ENCODE measurements at regions not wholly inside any gene's neighbourhood (a gene's known extent, or its start where the extent isn't known, plus 50 kb on each side); places are given as distances from the start of the nearest gene placed in this dataset.

- Histone ChIP-seq H3K56ac (ENCODE audit: insufficient read length, low read depth, low read length) (no peak overlapping the region), H2AK5ac (ENCODE audit: insufficient read length, low read length) (no peak overlapping the region), H2BK12ac (ENCODE audit: insufficient read length, low read depth, low read length) (no peak overlapping the region), H3K23me2 (ENCODE audit: insufficient read length, low read depth, low read length, poor library complexity, severe bottlenecking) (no peaks in the 10 kb centered on the region), H3K23ac (ENCODE audit: insufficient read length, low read depth, low read length) (no peak overlapping the region), H3K14ac (ENCODE audit: insufficient read depth, low read length) (no peak overlapping the region), H3K27me3 (ENCODE audit: insufficient read depth, low read length) (no peaks in the 10 kb centered on the region), H3K18ac (ENCODE audit: insufficient read length, low read depth, low read length) (no peak overlapping the region), H3K9me3 (ENCODE audit: control insufficient read depth, low read depth, low read length) (no peaks in the 10 kb centered on the region), H2BK120ac (ENCODE audit: low read depth, low read length, poor library complexity, severe bottlenecking) (no peak overlapping the region), H3K79me2 (ENCODE audit: insufficient read depth, low read length) (no peaks in the 10 kb centered on the region), H4K8ac (replicated peaks; ENCODE audit: insufficient read length, low read depth, low read length) (no peak overlapping the region), H3K79me1 (ENCODE audit: insufficient read depth, low read depth, low read length, poor library complexity, severe bottlenecking) (no peaks in the 10 kb centered on the region), H2AFZ (ENCODE audit: low read length) (no peak overlapping the region), H3K9ac (ENCODE audit: extremely low read depth, insufficient read length, low read length) (no peak overlapping the region), H3K4me2 (ENCODE audit: insufficient read depth, insufficient read length, low read length) (no peak overlapping the region), H3K27ac (ENCODE audit: insufficient read length, low read depth, low read length) (no peak overlapping the region), H3T11ph (ENCODE audit: low read length) (no peak overlapping the region), H2BK20ac (ENCODE audit: low read depth, low read length, poor library complexity, severe bottlenecking) (no peak overlapping the region), H3K4me1 (ENCODE audit: insufficient read depth, low read length) (no peaks in the 10 kb centered on the region), H4K5ac (ENCODE audit: insufficient read length, low read depth, low read length) (no peak overlapping the region), H4K91ac (ENCODE audit: insufficient read length, low read depth, low read length) (no peak overlapping the region), H3K4ac (ENCODE audit: low read depth, low read length) (no peak overlapping the region), H2BK15ac (ENCODE audit: low read depth, low read length) (no peak overlapping the region), H2BK5ac (ENCODE audit: insufficient read length, low read length) (no peak overlapping the region), H4K20me1 (ENCODE audit: control insufficient read depth, insufficient read depth, insufficient read length) (no peaks in the 10 kb centered on the region)
- Mint-ChIP-seq H3K27ac (no peak overlapping the region), H3K27me3 (ENCODE audit: low read depth) (no peaks in the 10 kb centered on the region), H3K36me3 (ENCODE audit: insufficient read depth in 1 of 3, low read depth in 3 of 3) (peaks cover 0 to 2% (median 0%) of the 10 kb centered on the region in 3 experiments; a peak in 1 of 7 replicates), H3K4me1 (no peaks in the 10 kb centered on the region), H3K4me3 (no peak overlapping the region), H3K9me3 (peaks cover 3% of the 10 kb centered on the region in 2 experiments; a peak in 3 of 5 replicates)
- no peak for DNase-seq
- no CpG with 5 or more reads among the region's 2 CpGs for WGBS (ENCODE audit: extremely low coverage, insufficient read length, low lambda C conversion rate)
- TF ChIP-seq, protein P1, sequence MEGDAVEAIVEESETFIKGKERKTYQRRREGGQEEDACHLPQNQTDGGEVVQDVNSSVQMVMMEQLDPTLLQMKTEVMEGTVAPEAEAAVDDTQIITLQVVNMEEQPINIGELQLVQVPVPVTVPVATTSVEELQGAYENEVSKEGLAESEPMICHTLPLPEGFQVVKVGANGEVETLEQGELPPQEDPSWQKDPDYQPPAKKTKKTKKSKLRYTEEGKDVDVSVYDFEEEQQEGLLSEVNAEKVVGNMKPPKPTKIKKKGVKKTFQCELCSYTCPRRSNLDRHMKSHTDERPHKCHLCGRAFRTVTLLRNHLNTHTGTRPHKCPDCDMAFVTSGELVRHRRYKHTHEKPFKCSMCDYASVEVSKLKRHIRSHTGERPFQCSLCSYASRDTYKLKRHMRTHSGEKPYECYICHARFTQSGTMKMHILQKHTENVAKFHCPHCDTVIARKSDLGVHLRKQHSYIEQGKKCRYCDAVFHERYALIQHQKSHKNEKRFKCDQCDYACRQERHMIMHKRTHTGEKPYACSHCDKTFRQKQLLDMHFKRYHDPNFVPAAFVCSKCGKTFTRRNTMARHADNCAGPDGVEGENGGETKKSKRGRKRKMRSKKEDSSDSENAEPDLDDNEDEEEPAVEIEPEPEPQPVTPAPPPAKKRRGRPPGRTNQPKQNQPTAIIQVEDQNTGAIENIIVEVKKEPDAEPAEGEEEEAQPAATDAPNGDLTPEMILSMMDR (conservative IDR thresholded peaks at IDR 0.05) = no peak
Observed at GRCh38 chr5:28369418-28369817, 1331.0 kb upstream of the CDH9 start.

Measured in H9 (cell line).